ENCODE measurements at regions not wholly inside any gene's neighbourhood (a gene's known extent, or its start where the extent isn't known, plus 50 kb on each side); places are given as distances from the start of the nearest gene placed in this dataset.

- no peak for TF ChIP-seq EZH2 (IDR thresholded peaks at IDR 0.05; ENCODE audit: borderline replicate concordance, low read depth, low read length)
- no peak for TF ChIP-seq MAFK (IDR thresholded peaks at IDR 0.05; ENCODE audit: low read length)
- no peak for TF ChIP-seq GABPA (tag; conservative IDR thresholded peaks at IDR 0.05; ENCODE audit: low read depth)
- no peak for TF ChIP-seq JUNB (CRISPR knock-in tag; conservative IDR thresholded peaks at IDR 0.05)
These were observed 59.7 kb upstream of the SDK2 start for GRCh38 chr17:73703917-73704316.
